ENCODE measurements at regions not wholly inside any gene's neighbourhood (a gene's known extent, or its start where the extent isn't known, plus 50 kb on each side); places are given as distances from the start of the nearest gene placed in this dataset.

GRCh38 chr7:25310896-25311295 is 82.6 kb upstream of the NPVF start:
- Histone ChIP-seq H4K20me1 (replicated peaks; ENCODE audit: control insufficient read depth, extremely low read depth, insufficient read depth, low read length) (no peaks in the 10 kb centered on the region), H3K9me1 (replicated peaks; ENCODE audit: control insufficient read depth, extremely low read depth, insufficient read depth, low read length) (no peaks in the 10 kb centered on the region), H3K9me3 (replicated peaks; ENCODE audit: control insufficient read depth, insufficient read depth, low read length) (no peaks in the 10 kb centered on the region), H3K9ac (replicated peaks; ENCODE audit: extremely low read depth, insufficient read depth, low read length) (no peak overlapping the region), H3K4me2 (ENCODE audit: insufficient read depth, low read length) (no peak overlapping the region), H3K36me3 (ENCODE audit: control insufficient read depth in 2 of 2, extremely low read depth in 1 of 2, insufficient read depth in 2 of 2, low read length in 2 of 2) (no peaks in the 10 kb centered on the region), H3K27me3 (ENCODE audit: control insufficient read depth in 2 of 2, insufficient read depth in 2 of 2, low read length in 2 of 2) (peaks cover 0 to 1% of the 10 kb centered on the region in 2 experiments), H3K4me3 (replicated peaks in 1 of 3; ENCODE audit: insufficient read depth in 1 of 3, low read depth in 1 of 3, low read length in 3 of 3) (no peak overlapping the region), H3K79me2 (ENCODE audit: control insufficient read depth, insufficient read depth, low read length) (no peaks in the 10 kb centered on the region), H2AFZ (ENCODE audit: low read depth, low read length) (no peak overlapping the region), H3K4me1 (ENCODE audit: control insufficient read depth, extremely low read depth, insufficient read depth, low read length) (no peaks in the 10 kb centered on the region), H3K27ac (ENCODE audit: insufficient read depth, low read depth, low read length) (no peak overlapping the region)
- DNase-seq (ENCODE audit: low read depth, low spot score) (no peak), FAIRE-seq (no peak)
- ChIA-PET CTCF (interaction anchor here (1.0 kb wide), 1 partner anchor 94 kb away, joined by 3 read pairs; no protein-coding TSS in a partner anchor), POLR2A (no interaction called here)
- intact Hi-C loops (cut with micrococcal nuclease) (no loop called here), dilution Hi-C loops (cut with MboI; ENCODE audit: extremely low pct_ligation_motif_present, low sequenced_read_pairs) (no loop called here)
- BruUV-seq (replicated peaks), result no TSS peak
- TF ChIP-seq EZH2 (IDR thresholded peaks at IDR 0.05; ENCODE audit: borderline replicate concordance, low read depth, low read length, severe bottlenecking) (no peak), FOS (IDR thresholded peaks at IDR 0.05; ENCODE audit: borderline replicate concordance, insufficient read depth, low read length) (no peak), POLR2AphosphoS5 (IDR thresholded peaks at IDR 0.05; ENCODE audit: insufficient read depth, low read depth, low read length) (no peak)

GRCh38 chr7:25311346-25311745 is 83.1 kb upstream of the NPVF start:
- DNase-seq (ENCODE audit: low read depth, low spot score), result no peak
- Histone ChIP-seq H3K36me3 (ENCODE audit: control insufficient read depth in 2 of 2, extremely low read depth in 1 of 2, insufficient read depth in 2 of 2, low read length in 2 of 2) (no peaks in the 10 kb centered on the region), H3K4me3 (replicated peaks in 1 of 3; ENCODE audit: insufficient read depth in 1 of 3, low read depth in 1 of 3, low read length in 3 of 3) (no peak overlapping the region), H2AFZ (ENCODE audit: low read depth, low read length) (no peak overlapping the region), H3K27me3 (ENCODE audit: control insufficient read depth in 2 of 2, insufficient read depth in 2 of 2, low read length in 2 of 2) (peaks cover 0 to 1% of the 10 kb centered on the region in 2 experiments), H3K9me3 (replicated peaks; ENCODE audit: control insufficient read depth, insufficient read depth, low read length) (no peaks in the 10 kb centered on the region), H3K9ac (replicated peaks; ENCODE audit: extremely low read depth, insufficient read depth, low read length) (no peak overlapping the region), H3K4me1 (ENCODE audit: control insufficient read depth, extremely low read depth, insufficient read depth, low read length) (no peaks in the 10 kb centered on the region), H3K79me2 (ENCODE audit: control insufficient read depth, insufficient read depth, low read length) (no peaks in the 10 kb centered on the region), H3K9me1 (replicated peaks; ENCODE audit: control insufficient read depth, extremely low read depth, insufficient read depth, low read length) (no peaks in the 10 kb centered on the region), H3K4me2 (ENCODE audit: insufficient read depth, low read length) (no peak overlapping the region), H4K20me1 (replicated peaks; ENCODE audit: control insufficient read depth, extremely low read depth, insufficient read depth, low read length) (no peaks in the 10 kb centered on the region), H3K27ac (ENCODE audit: insufficient read depth, low read depth, low read length) (no peak overlapping the region)
- no peak for FAIRE-seq
- TF ChIP-seq, protein P1, sequence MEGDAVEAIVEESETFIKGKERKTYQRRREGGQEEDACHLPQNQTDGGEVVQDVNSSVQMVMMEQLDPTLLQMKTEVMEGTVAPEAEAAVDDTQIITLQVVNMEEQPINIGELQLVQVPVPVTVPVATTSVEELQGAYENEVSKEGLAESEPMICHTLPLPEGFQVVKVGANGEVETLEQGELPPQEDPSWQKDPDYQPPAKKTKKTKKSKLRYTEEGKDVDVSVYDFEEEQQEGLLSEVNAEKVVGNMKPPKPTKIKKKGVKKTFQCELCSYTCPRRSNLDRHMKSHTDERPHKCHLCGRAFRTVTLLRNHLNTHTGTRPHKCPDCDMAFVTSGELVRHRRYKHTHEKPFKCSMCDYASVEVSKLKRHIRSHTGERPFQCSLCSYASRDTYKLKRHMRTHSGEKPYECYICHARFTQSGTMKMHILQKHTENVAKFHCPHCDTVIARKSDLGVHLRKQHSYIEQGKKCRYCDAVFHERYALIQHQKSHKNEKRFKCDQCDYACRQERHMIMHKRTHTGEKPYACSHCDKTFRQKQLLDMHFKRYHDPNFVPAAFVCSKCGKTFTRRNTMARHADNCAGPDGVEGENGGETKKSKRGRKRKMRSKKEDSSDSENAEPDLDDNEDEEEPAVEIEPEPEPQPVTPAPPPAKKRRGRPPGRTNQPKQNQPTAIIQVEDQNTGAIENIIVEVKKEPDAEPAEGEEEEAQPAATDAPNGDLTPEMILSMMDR (IDR thresholded peaks at IDR 0.05; ENCODE audit: extremely low read depth in 1 of 2, insufficient read depth in 1 of 2, low read depth in 1 of 2, low read length in 2 of 2), result no peak
- TF ChIP-seq EZH2 (IDR thresholded peaks at IDR 0.05; ENCODE audit: borderline replicate concordance, low read depth, low read length, severe bottlenecking) (no peak), GATA2 (IDR thresholded peaks at IDR 0.05; ENCODE audit: insufficient read depth, insufficient read length, low read depth, low read length) (no peak), POLR2AphosphoS5 (IDR thresholded peaks at IDR 0.05; ENCODE audit: insufficient read depth, low read depth, low read length) (no peak), FOS (IDR thresholded peaks at IDR 0.05; ENCODE audit: borderline replicate concordance, insufficient read depth, low read length) (no peak), JUN (IDR thresholded peaks at IDR 0.05; ENCODE audit: borderline replicate concordance, insufficient read depth, insufficient read length, low read depth) (no peak), POLR2A (IDR thresholded peaks at IDR 0.05; ENCODE audit: low read depth, low read length) (no peak), MYC (IDR thresholded peaks at IDR 0.05; ENCODE audit: low read depth, low read length) (no peak)
- TF ChIP-seq, protein P2, sequence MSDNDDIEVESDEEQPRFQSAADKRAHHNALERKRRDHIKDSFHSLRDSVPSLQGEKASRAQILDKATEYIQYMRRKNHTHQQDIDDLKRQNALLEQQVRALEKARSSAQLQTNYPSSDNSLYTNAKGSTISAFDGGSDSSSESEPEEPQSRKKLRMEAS (IDR thresholded peaks at IDR 0.05; ENCODE audit: insufficient read depth, insufficient read length), result no peak
- intact Hi-C loops (cut with micrococcal nuclease) (no loop called here), dilution Hi-C loops (cut with MboI; ENCODE audit: extremely low pct_ligation_motif_present, low sequenced_read_pairs) (no loop called here)
- ChIA-PET CTCF (no interaction called here), POLR2A (no interaction called here)
- BruUV-seq (replicated peaks), result no TSS peak
